ENCODE measurements at regions not wholly inside any gene's neighbourhood (a gene's known extent, or its start where the extent isn't known, plus 50 kb on each side); places are given as distances from the start of the nearest gene placed in this dataset.
"Not testable (repeated sequence)": the region's sequence is repeated elsewhere in the genome, so short reads cannot be mapped to it uniquely, and the experiment has no call there.

DNA sequence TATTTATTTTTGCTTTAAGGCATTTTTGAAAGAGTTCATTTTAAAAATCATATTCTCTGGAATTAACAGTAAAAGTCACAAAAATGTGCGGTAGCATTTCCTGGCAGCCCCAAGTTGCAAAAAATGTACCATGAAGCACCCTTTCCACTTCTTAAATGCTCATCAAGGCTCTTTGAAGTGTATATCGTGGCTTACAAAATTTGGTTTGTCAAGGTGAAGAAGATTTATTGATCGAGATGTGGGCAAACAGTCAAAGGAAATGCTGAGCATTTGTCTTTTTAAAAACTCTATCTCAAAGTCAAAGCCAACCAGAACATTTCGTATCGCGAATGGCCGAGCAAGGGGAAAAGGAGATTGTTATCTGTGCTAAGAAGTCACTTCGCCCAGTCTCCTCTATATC lies 277.5 kb upstream of the KAZN start:
- no peak for DNase-seq

DNA sequence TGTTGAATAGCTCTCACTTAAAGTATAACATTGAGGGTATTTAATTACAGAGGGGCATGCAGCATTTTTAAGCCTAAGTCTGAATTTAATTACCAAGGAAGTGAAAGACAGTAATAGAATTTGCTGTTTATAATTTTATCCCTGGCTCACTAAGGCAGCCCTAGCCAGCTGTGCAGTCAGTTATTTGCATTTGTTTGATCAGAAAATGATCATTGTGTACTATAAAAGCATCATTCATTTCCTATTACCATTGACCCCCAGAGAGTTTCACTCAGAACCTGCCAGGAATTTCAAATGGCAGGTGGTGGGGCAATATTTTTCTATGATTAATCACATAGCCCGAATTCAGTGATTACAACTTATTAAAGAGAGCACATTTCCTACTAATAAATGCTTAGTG lies 277.1 kb upstream of the KAZN start:
- no peak for DNase-seq

DNA sequence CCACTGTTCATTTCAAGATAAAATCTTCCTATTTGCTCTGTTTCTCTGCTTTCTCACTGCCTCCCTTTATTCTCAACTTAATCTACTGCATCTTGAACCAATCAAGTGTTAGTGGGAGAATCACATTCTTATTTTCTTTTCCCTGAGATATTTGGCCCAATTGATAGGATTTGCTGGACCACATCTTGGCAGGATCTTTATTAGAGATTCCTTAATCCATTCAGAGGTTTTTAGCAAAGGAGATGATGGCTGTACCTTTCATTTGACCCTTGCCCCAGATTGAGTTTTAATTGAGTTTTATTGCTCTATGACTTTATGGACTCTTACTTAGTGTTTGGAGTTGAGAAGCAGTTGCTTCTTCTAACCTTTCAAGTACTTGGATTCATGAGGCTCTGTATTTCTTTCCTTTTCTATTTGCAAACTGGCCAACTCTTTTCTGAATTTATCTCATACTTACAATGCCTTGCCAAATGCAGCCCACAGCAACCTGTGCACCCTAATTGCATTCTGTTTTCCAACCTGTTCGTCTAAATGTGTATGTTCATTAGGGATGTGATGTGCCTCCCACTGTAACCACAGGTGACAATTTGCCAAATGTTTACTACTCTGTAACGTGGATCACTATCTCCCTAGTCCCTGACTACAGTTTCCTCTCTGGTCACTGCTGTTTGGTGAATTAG lies 274.8 kb upstream of the KAZN start:
- DNase-seq = no peak

DNA sequence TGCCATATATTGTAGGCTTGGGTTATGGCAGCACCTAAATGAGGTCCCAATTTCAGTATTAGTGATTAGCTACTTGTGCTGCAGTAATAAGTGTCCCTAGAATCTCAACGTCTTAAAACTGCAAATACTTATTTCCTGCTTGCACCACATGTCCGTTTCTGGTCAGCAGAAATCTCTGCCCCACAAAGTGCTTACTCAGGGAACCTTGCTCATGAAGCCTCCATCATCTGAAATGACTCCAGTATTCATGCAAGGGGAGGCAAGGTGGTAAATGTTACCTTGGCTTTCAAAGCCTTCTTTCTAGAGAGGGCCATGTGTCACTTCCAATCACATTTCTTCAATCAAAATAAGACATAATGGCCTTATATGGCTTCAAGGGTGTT lies 274.2 kb upstream of the KAZN start:
- DNase-seq = no peak

DNA sequence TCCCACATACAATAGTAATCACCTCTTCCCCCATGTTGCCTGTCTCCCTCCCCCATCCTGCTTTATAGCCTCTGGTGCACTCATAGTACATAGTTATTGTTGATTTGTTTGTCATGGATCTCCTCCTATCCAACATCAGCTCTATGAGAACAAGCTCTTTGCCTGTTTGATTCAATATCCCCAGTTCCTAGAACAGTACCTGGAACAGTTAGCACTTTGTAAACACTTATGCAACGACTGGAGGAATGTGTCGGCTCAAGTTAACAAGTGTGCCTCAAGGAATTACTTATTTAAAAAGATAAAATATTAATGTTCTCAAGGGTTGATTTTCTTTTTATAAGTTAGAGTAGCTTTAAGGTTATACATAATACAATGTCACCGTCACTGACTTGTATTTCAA lies 271.6 kb upstream of the KAZN start:
- DNase-seq = no peak

DNA sequence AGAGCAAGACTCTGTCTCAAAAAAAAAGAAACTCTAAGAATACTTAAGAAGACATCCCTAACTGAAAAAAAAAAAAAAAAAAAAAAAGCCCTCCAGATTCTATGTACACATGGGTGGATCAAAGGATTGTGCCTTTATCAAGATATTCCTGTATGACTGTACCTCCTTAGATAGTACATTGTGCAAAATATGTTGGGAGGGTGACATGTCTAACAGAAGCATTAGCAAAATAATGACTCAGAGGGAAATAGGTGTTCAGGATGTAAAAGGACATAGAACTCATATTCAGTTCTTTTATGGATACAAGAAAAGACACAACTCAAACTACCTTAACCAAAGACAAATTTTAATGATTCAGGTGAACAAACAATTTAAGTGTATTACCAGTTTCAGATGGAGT lies 269.8 kb upstream of the KAZN start:
- no peak for DNase-seq

DNA sequence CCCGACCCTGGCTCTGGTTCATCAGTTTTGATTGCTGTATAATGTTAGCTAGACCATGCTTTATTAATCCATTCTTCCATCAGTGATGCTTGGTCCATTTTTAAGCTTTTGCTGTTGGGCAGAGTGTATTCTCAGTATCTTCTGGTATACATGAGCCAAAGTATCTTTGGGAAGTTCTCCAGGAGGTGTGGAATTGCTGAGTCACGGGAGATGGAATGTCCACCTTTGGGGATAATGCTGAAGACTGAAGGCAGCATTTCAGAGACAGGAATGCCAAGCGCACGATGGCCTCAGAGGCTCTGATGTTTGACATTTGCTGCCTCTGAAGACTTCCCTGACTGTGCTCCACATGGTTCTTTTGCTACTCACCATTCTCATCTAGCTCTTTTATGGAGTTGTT lies 266.3 kb upstream of the KAZN start:
- DNase-seq = no peak

DNA sequence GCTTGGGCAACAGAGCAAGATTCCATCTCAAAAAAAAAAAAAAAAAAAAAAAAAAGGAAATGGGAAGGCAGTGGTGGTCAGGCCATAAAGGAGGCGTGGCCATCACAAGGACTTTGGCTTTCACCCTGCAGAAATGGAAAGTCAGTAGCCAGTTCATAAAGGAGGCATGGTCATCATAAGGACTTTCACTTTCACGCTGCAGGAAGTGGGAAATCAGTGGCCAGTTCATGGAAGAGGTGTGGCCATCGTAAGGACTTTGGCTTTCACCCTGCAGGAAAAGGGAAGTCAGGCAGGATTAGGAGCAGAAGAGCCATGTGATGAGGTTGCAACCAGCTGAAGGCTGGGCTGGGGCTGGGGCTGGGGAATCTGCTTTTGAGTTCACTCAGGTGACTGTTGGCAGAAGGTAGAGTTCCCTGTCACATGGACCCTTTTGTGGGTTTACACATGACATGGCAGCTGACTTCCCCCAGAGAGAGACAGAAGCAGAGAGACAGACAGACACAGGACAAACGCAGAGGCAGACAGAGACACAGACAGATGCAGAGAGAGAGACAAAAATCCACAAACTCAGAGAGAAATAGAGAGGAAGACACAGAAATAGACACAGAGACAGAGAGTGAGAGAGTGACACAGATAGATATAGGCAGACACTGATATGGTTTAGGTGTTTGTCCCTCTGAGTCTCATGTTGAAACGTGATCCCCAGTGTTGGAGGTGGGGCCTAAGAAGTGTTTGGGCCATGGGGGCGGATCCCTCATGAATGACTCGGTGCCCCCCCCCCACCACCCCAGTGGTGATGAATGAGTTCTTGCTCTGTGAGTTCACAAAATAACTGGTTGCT lies 263.9 kb upstream of the KAZN start:
- DNase-seq = no peak

DNA sequence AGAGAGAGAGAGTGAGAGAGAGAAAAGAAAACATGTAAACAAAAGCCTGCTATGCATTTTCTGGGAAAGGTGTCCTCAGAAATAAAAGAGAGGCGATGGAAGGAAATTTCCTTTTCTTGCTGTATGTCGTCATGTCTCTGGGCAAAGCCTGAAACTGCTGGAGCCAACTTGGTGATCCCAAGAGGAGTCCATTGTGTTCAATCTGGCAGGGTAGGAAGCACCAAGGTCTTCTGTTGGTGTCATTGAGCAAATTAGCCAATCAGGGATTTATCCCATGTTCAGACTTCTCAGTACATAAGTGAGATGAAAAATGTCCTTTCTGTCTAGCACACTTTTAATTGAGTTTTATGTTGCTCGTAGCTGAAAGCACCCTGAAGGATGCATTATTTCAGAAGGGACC lies 260.0 kb upstream of the KAZN start:
- no peak for DNase-seq

DNA sequence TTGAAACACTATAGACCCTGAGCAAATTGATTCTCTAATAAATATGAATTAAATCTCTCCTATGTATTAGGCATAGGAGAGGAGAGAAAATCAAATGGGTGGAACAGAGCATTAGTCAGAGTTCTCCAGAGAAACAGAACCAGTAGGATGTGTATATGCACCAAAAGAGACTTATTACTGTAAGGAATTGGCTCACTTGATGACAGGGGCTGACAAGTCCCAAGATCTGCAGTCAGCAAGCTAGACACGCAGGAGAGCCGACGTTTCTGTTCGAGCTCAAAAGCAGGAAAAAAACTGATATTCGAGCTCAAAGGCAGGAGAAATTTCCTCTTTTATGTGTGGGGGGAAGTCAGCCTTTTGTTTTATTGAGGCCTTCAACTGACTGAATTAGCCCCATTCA lies 259.2 kb upstream of the KAZN start:
- no peak for DNase-seq

DNA sequence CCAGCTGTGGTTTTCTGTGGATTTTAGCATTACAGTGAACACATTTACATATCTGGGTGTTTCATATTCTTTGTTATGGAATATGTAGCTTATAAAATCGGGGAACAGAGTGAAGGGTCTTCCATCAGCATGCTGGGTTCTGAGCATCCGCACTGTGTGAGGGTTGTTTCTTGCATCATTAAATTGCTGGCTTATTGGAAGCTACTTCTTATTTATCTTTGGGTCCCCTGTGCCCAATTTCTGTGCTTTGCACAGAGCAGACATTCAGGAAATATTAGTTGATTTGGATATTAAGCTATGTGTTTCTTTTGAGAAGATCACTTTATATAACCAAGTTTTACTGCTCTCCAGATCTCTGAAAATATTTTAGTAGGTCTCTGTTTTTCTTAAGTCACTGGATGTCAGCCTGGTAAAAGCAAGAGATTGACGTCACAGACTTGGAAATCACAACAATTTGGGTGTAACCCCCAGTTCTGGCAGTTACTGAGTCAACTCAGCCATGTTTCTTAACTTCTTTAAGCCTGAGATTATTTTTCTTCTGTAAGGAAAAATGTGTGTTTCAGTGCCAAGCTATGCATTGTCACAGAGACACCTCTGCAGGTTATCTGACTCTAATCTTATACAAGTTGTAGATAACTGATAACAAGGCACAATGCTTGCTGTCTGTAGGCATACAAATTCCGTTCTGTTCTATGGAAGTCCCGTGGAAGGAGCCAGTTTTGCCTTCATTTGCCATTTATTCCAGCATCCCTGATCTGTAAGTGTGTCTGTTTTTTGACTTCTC lies 258.3 kb upstream of the KAZN start:
- no peak for DNase-seq

DNA sequence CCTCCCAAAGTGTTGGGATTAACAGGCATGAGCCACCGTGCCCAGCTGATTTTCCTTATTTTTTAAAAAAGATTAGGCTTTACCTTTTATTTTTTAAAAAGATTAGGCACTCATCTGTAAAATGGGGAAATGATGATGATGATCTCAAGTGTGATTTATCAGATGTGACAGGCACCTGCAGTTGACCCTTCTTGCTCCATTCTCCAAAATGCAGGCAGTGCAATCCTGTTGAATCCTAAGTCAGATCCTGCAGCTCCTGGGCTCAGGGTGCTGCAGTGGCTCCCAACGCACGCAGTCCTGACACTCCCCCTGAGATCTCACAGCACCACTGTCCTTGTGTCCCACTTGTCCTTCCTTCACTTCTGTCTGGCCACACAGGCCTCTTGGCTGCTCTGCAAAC lies 257.3 kb upstream of the KAZN start:
- no peak for DNase-seq

DNA sequence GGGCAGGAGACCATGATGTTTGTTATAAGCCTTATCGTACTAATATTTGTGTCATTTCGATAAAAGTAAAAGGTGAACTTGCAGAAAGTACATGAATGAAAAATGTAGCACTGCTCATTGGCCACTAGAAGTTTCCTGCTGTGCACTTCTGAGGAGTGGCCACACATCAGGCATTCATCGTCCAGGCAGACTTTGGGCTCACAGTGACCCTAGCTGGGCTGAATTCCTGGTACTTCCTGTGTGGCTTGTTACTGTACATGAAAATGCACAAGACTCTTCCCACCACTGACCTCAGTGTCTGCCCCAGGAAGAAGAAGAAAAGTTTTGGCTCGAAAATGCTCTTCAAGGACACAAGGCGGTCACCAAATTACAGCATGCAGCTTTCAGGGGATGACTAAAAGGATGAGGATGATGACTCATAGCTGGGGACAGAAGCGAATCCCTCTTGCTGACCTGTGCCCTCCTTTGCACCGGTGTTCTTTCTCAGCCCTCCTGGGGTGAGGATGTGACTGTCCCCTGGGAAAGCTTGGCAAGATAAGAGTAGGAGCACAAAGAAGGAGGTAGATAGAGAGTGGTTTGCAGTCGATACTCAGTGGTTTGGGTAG lies 252.4 kb upstream of the KAZN start:
- no peak for DNase-seq

DNA sequence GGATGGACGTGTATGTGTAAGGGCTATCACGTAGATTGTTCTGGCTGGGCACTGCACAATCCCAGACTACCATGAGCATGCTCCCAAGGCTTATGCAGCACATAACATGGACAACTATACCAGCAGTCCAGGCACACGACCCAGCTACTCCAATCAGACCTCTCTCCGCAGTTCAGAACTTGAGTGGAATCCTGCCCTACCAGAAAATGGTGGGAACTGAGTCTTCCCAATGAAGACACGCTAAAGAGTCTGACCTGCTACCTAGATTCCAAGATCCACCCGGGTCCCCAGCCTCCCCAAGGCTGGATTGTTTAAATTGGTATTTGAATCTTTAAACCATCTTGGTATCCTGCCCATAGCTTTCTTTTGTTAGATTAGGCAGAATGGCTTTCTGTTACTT lies 251.3 kb upstream of the KAZN start:
- no peak for DNase-seq

DNA sequence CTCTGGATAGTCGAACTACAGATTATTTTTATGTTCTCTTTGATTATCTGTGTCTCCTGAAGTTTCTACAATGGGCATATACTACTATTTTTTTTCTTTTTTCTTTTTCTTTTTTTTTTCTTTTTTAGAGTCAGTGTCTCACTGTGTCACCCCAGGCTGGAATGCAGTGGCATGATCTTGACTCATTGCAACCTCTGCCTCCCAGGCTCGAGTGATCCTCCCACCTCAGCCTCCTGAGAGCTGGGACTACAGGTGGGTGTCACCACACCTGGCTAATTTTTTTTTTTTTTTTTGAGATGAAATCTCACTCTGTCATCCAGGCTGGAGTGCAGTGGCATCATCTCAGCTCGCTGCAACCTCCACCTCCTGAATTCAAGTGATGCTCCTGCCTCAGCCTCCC lies 250.7 kb upstream of the KAZN start:
- DNase-seq = no peak

DNA sequence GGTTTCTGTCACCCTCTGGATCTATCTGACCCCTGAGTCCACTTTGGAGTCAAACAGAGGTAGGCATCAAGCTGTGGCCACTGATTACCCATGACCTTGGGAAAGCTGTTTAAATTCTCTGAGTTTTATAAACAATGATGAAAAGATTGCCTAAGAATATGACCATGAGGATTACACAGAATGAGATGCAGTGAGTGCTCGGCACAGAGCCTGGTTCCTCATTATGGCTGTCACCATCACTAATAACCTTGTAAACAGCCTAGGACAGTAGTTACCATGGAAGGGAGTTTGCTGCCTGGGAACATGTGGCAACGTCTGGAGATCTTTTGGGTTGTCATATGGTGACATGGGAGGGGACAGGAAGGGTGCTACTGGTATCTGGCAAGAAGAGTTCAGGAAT lies 248.3 kb upstream of the KAZN start:
- no peak for DNase-seq

DNA sequence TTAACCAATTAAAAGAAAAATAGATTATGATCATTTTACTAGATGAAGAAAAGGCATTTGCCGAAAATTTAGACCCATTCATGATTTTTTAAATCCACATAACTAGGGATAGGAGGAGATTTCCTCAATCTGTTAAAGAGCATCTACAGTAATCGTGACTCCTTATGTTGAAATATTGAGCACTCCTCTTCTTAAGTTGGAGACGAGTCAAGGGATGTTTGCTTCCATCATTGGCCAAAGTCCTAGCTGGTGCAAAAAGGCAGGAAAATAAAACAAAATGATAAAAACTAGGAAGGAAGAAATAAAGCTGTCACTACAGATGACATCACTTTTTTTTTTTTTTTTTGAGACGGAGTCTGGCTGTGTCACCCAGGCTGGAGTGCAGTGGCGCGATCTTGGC lies 245.6 kb upstream of the KAZN start:
- DNase-seq = no peak

DNA sequence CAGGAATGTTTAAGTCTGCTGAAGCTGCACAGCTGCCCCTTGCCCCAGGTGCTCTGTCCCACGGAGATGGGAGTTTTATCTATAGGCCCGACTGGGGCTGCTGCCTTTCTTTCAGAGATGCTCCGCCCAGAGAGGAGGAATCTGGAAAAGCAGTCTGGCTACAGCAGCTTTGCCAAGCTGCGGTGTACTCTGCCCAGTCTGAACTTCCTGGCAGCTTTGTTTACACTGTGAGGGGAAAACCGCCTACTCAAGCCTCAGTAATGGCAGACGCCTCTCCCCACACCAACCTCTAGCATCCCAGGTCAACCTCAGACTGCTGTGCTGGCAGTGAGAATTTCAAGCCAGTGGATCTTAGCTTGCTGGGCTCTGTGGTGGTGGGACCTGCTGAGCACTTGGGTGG lies 237.5 kb upstream of the KAZN start:
- not testable (repeated sequence) for DNase-seq

DNA sequence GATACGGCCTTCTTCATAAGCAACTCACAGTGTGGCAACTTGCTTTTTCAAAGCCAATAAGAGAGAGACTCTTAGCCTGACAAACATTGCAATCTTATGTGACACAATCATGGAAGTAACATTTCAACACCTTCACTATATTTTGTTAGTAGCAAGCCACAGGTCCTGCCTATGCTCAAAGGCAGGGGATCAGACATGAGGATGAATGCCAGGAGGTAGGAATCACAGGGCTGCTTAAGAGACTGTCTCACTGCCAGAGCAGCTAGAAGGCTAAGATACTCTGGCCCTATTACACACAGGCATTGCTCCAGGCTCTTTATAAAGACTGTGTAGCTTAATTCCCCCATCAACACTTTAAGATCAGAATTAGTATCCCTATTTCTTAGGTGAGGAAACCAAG lies 236.2 kb upstream of the KAZN start:
- DNase-seq = no peak

DNA sequence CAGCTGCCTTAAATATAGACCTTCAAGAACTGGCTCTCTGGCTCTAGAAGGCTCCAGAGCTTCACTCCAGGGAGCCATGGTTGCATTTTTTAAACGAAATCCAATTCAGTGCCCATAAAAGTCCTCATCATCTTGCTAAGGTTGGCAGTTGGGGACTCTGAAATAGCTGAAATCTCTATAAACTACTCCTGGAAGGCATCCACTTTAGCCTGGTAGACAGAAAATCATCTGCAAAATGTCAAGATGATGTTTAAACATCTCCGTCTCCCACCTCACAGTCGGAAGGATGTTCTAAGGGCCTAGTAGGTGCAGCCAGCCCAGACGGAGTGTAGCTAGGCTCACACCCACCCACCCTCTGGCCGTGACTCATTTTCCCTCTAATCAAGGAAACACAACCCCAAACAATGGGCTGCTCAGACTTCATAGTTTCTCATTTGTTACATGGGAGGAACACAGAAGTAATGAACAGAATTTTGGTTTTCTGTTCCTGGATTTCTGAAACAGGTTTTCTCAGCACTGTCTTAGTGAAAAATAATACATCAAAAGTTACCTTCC lies 235.4 kb upstream of the KAZN start:
- DNase-seq = no peak

DNA sequence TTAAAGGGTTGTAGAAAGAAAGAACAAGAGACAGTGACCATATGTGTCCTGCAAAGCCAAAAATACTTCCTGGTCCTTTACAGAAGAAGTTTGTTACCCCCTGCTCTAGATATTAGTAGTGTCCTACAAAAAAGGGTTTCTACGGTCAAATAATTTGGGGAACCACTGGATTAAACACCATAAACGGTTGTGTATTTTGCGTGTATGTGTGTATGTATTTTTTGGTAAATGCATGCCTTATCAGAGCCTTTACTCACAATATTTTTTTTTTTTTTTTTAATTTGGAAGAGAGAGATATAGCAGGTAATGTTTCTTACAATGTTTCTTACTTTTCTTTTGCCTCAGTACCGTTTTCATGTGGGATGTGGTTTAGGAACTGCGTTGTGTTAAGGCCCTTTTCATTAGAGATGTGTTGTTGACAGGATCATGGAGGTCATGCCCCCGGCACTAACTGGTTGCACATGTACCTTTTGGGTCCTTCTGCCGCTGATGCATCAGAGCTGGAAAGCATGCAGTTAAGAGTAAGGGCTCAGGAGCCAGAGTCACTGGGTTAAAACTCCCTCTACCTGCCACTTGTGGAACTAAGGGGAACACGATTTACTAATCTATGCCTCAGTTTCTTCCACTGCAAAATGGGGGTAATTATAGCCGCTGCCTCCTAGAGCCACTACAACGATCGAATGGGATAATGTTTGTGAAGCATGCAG lies 234.6 kb upstream of the KAZN start:
- no peak for DNase-seq

DNA sequence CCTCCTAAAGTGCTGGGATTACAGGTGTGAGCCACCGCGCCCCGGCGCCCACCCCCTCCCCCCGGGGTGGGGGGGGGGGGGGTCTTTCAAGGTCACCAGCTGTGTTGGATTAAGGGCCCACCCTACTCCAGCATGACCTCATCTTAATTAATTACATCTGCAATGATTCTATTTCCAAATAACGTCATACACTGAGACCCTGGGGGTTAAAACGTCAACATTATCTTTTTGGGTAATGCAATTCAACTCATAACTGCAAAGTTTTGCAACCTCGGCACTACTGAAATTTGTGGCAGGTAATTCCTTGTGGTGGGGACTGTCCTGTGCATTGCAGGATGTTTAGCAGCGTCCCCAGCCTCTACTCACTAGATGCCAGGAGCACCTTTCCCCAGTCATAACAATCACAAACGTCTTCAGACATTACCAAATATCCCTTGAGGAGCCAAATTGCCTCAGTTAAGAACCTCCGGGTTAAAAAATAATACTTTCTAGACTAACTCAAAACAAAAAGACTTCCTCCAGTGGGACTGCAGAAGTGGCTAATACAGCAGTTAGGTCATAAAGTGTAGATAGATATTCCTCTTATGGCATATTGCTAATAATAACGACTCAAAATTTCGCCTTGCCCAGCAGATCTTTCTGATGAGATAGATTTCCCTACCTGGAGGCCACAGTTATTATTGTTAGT lies 233.0 kb upstream of the KAZN start:
- DNase-seq = no peak

All from NCI-H1417 treated with DMSO at 0.1 percent for 48 hours (cell line).